ENCODE measurements at regions not wholly inside any gene's neighbourhood (a gene's known extent, or its start where the extent isn't known, plus 50 kb on each side); places are given as distances from the start of the nearest gene placed in this dataset.
A peak's percentile ranks its signal among the peaks of the same experiment; 100 is the strongest.

DNA sequence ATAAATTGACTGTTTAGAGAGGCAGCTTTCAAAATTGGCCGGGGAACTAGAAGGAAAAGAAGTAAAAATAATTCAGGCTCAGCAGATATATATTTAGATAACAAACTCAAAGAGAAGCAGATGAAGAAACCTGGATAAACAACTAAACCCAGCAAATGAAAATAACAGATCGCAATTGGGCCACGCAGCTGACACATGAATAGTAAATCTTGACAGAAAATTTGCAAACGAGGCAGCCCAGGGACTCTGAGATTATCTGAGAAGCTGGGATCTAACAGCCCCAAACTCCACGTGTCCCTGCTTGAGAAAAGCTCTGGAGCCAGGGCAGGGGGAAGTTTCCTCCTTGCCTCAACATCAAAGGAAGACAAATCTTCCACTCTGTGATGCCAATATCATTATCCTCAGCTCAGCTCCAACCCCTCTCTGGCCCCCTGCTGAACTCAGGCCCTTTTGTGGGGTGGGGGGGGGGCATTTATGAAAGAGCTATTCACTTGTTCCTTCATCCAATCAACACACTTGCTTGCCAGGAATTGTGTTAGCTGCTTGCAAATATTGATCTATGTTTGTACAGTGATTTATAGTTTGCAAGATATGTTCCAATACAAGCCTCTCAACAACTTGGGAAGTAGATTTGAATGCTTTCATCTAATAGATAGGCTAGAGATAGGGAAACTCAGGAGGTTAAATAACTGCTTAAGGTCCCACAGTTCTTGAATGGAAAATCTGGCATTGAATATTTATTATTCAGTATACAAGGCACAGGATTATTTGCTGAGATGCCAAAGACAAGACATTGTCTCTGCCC lies 72.5 kb upstream of the C11orf87 start:
- Histone ChIP-seq H2AFZ (ENCODE audit: low read depth, low read length, poor library complexity, severe bottlenecking) (no peak overlapping the region), H3K4me1 (ENCODE audit: control insufficient read depth in 1 of 2, insufficient read depth in 2 of 2, low read length in 2 of 2) (peaks cover 0 to 9% of the 10 kb centered on the region in 2 experiments; a peak in 1 of 4 replicates), H3K4me3 (replicated peaks in 1 of 2; ENCODE audit: low read depth in 1 of 2, low read length in 2 of 2) (no peak overlapping the region), H3K27ac (ENCODE audit: low read depth, low read length) (peak overlapping the region; percentile 20; the same call in 1 of the 2 replicates), H3K4me2 (ENCODE audit: low read length) (peak overlapping the region; percentile 30; the same call in 1 of the 2 replicates), H3K9ac (ENCODE audit: low read length) (no peak overlapping the region), H3K27me3 (ENCODE audit: insufficient read depth, low read length) (no peaks in the 10 kb centered on the region), H3K9me3 (ENCODE audit: control insufficient read depth in 1 of 2, insufficient read depth in 1 of 2, low read depth in 1 of 2, low read length in 2 of 2) (no peaks in the 10 kb centered on the region), H3K9me2 (ENCODE audit: insufficient read depth) (no peaks in the 10 kb centered on the region), H3K36me3 (ENCODE audit: control insufficient read depth in 1 of 2, insufficient read depth in 2 of 2, low read length in 2 of 2) (no peaks in the 10 kb centered on the region), H3K79me2 (ENCODE audit: insufficient read depth, low read length) (no peaks in the 10 kb centered on the region), H4K20me1 (ENCODE audit: insufficient read depth) (no peaks in the 10 kb centered on the region)
- TF ChIP-seq EZH2phosphoT487 (IDR thresholded peaks at IDR 0.05; ENCODE audit: borderline replicate concordance) (no peak), CEBPB (IDR thresholded peaks at IDR 0.05; ENCODE audit: low read depth) (no peak), CBX3 (IDR thresholded peaks at IDR 0.05; ENCODE audit: low read depth) (no peak), ZNF274 (IDR thresholded peaks at IDR 0.05; ENCODE audit: low read depth, low read length) (no peak), TCF7L2 (IDR thresholded peaks at IDR 0.05; ENCODE audit: borderline replicate concordance, extremely low read depth, insufficient read depth, insufficient read length) (no peak), ELF1 (IDR thresholded peaks at IDR 0.05; ENCODE audit: borderline replicate concordance, low read depth) (no peak), POLR2AphosphoS5 (IDR thresholded peaks at IDR 0.05; ENCODE audit: low read depth, low read length) (no peak), EGR1 (IDR thresholded peaks at IDR 0.05; ENCODE audit: low read depth) (no peak), ZFX (IDR thresholded peaks at IDR 0.05) (no peak), SIN3A (IDR thresholded peaks at IDR 0.05; ENCODE audit: low read depth) (no peak)
- TF ChIP-seq, protein P1, sequence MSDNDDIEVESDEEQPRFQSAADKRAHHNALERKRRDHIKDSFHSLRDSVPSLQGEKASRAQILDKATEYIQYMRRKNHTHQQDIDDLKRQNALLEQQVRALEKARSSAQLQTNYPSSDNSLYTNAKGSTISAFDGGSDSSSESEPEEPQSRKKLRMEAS (IDR thresholded peaks at IDR 0.05) = no peak
- TF ChIP-seq, protein P2, sequence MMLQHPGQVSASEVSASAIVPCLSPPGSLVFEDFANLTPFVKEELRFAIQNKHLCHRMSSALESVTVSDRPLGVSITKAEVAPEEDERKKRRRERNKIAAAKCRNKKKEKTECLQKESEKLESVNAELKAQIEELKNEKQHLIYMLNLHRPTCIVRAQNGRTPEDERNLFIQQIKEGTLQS (IDR thresholded peaks at IDR 0.05) = no peak
- intact Hi-C loops (cut with micrococcal nuclease) = no loop called here
- POLR2A ChIA-PET = no interaction called here
- CTCF ChIA-PET = no interaction called here
- no peak; the same call in 1 of the 2 replicates for ATAC-seq
- BruUV-seq (replicated peaks) = no TSS peak
- no peak for DNase-seq (ENCODE audit: low read depth, low spot score)
- RAD21 ChIA-PET (ENCODE audit: low non-redundant PET in 1 of 2, low total read pairs in 2 of 2, uncharacterized antibody in 2 of 2, unreplicated experiment in 2 of 2) = interaction anchor here in 1 of 2 experiments (0.7 kb wide), 1 partner anchor 248 kb away, joined by 4 read pairs; no protein-coding TSS in a partner anchor
